ENCODE measurements at regions not wholly inside any gene's neighbourhood (a gene's known extent, or its start where the extent isn't known, plus 50 kb on each side); places are given as distances from the start of the nearest gene placed in this dataset.

GRCh38 chr11:13062115-13062514, 53.0 kb downstream of the RASSF10 start:
- no peaks in the 10 kb centered on the region for H3K9me3 ChIP-seq
- no peaks in the 10 kb centered on the region for H3K36me3 ChIP-seq
- H3K27me3 ChIP-seq: peaks cover 12% of the 10 kb centered on the region
- H3K4me1 ChIP-seq (ENCODE audit: control insufficient read depth in 1 of 2, insufficient read depth in 1 of 2, low read depth in 1 of 2, low read length in 1 of 2): no peaks in the 10 kb centered on the region
- no peak overlapping the region for H3K27ac ChIP-seq
- H3K4me3 ChIP-seq (ENCODE audit: low read depth in 1 of 2, low read length in 1 of 2): no peak overlapping the region
- TF ChIP-seq CTCF (IDR thresholded peaks at IDR 0.05): no peak

- Histone ChIP-seq H3K9me3 (no peaks in the 10 kb centered on the region), H3K27me3 (peaks cover 26% of the 10 kb centered on the region), H3K27ac (no peak overlapping the region), H3K4me1 (ENCODE audit: control insufficient read depth in 1 of 2, insufficient read depth in 1 of 2, low read depth in 1 of 2, low read length in 1 of 2) (no peaks in the 10 kb centered on the region), H3K36me3 (no peaks in the 10 kb centered on the region), H3K4me3 (ENCODE audit: low read depth in 1 of 2, low read length in 1 of 2) (no peak overlapping the region)
- no peak for TF ChIP-seq CTCF (IDR thresholded peaks at IDR 0.05)
Measured at GRCh38 chr11:13064593-13064992, 55.5 kb downstream of the RASSF10 start.

GRCh38 chr11:13065200-13065787, 56.2 kb downstream of the RASSF10 start:
- Histone ChIP-seq H3K4me1 (ENCODE audit: control insufficient read depth in 1 of 2, insufficient read depth in 1 of 2, low read depth in 1 of 2, low read length in 1 of 2) (no peaks in the 10 kb centered on the region), H3K9me3 (no peaks in the 10 kb centered on the region), H3K27me3 (peaks cover 26% of the 10 kb centered on the region), H3K27ac (no peak overlapping the region), H3K4me3 (ENCODE audit: low read depth in 1 of 2, low read length in 1 of 2) (no peak overlapping the region), H3K36me3 (no peaks in the 10 kb centered on the region)
- no peak for TF ChIP-seq CTCF (IDR thresholded peaks at IDR 0.05)

GRCh38 chr11:13068211-13068610, 59.1 kb downstream of the RASSF10 start:
- no peaks in the 10 kb centered on the region for H3K36me3 ChIP-seq
- H3K27ac ChIP-seq: no peak overlapping the region
- H3K27me3 ChIP-seq: peaks cover 26% of the 10 kb centered on the region
- TF ChIP-seq CTCF (IDR thresholded peaks at IDR 0.05): no peak
- no peaks in the 10 kb centered on the region for H3K4me1 ChIP-seq (ENCODE audit: control insufficient read depth in 1 of 2, insufficient read depth in 1 of 2, low read depth in 1 of 2, low read length in 1 of 2)
- no peak overlapping the region for H3K4me3 ChIP-seq (ENCODE audit: low read depth in 1 of 2, low read length in 1 of 2)
- no peaks in the 10 kb centered on the region for H3K9me3 ChIP-seq

- no peaks in the 10 kb centered on the region for H3K36me3 ChIP-seq
- no peak overlapping the region for H3K4me3 ChIP-seq (ENCODE audit: low read depth in 1 of 2, low read length in 1 of 2)
- H3K9me3 ChIP-seq: no peaks in the 10 kb centered on the region
- peaks cover 6% of the 10 kb centered on the region for H3K27me3 ChIP-seq
- no peak overlapping the region for H3K27ac ChIP-seq
- no peak for TF ChIP-seq CTCF (IDR thresholded peaks at IDR 0.05)
- H3K4me1 ChIP-seq (ENCODE audit: control insufficient read depth in 1 of 2, insufficient read depth in 1 of 2, low read depth in 1 of 2, low read length in 1 of 2): no peaks in the 10 kb centered on the region
Measured at GRCh38 chr11:13073119-13073981, 64.2 kb downstream of the RASSF10 start.

Measured in neutrophil (primary cell).